HG03095 (cell line): ENCODE measurements at regions not wholly inside any gene's neighbourhood (a gene's known extent, or its start where the extent isn't known, plus 50 kb on each side); places are given as distances from the start of the nearest gene placed in this dataset.
"Not testable (repeated sequence)": the region's sequence is repeated elsewhere in the genome, so short reads cannot be mapped to it uniquely, and the experiment has no call there.

Source experiments
- ATAC-seq: cut with Tn5 transposase; IDR thresholded peaks from one replicate; pipeline ENCODE4 v1.9.1; 2021; ENCODE audit warnings: moderate library complexity; ENCODE audit not compliant: unreplicated experiment

DNA sequence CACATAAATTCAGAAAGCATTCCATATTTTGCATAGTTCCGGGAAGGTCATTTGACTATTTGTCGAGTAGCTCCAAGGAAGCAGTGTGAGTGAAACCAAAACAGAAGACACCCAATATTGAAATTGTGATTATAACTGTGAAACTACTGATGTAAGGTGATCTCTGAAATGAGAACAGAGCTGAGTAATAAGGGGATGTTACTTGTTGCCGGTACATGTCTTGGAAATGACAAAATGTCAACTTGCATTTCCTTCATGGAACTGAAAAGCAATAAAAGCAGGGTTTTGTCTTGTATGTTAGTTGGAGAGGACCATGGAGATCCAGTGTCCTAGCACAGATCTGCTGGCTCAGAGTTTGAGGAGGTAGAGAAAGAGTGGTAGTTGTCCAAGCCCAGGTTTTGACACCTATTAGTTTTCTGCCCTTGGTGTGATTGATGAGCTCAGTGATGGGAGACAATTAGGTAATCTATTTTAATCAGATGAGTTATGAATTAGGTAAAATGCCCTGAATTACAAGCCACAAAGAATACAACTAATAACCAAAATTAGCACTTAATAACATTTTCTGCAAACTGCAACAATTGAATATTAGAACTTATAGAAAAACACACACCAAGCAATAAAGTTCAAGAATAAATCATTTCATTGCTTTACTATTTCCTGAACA is 58.7 kb upstream of the ZNF519 start:
- ATAC-seq = peak; percentile 84

DNA sequence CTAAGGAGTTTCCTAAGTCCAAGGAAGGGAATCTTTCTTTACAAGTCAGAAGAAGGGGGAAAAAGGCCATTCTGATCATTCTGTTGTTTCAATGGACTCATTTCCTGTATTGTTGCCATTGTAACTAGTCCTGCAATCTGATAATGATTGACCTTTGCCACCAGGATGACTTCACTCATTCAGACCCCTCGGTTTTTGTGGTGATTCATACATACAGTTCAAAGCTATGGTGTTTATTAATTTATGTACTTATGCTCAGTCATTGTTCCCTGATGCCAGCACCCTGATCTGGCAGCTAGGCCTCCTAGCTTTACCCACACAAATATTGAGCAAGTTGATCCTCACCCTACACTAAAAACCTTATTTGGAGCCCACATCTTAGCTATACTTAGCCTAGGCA is 57.6 kb upstream of the ZNF519 start:
- ATAC-seq = no peak

DNA sequence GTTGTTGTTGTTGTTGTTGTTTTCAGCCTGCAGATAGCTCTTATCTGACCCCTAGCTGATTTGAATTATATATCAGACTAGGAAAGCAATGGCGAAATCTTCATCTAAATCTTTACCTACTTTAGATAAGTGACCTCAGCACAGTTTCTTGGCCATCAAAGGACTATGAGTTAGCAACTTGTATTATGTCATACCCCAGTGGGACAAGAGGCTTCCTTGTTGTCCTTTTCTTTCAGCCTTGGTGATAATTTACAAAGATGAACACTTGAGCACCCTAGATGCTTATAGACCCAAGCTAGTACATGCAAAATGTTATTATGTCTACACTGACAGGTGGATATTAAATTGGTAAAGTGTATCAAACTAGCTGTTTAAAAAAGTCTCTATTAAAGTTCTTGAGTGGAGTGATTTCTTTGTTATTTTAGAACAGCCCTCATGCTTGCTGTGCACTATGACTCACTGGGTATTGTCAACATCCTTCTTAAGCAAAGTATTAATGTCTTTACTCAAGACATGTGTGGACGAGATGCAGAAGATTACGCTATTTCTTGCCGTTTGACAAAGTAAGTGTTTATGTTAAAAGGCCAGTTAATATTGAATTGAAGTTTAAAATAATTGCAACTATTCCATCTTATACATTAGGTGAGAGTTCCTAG is 56.6 kb upstream of the ZNF519 start:
- not testable (repeated sequence) for ATAC-seq
